A549 (cell line): ENCODE measurements at regions not wholly inside any gene's neighbourhood (a gene's known extent, or its start where the extent isn't known, plus 50 kb on each side); places are given as distances from the start of the nearest gene placed in this dataset.

ENCODE experiments used
- ATAC-seq, 2 experiments: fragments of 200-7000 bp in 1 of 2; fragments of >200 bp in 1 of 2; cut with Nextera tagmentation in 1 of 2; cut with Tn5 transposase in 1 of 2; 3 replicates each; pipeline versions ENCODE4 v1.8.0 to v1.9.1; 2018 to 2020; ENCODE audit warnings: mild to moderate bottlenecking in 1 of 2, moderate library complexity in 1 of 2
- CTCF ChIA-PET: fragments of 300-600 bp; sonication (Branson Sonifier 250); formaldehyde crosslinking; extraction: SDS; loops from one replicate; lab custom pipeline; 2021; ENCODE audit warnings: antibody characterized with exemption, inconsistent platforms; lab: Yijun Ruan, JAX
- POLR2A ChIA-PET: fragments of 350-600 bp; formaldehyde crosslinking; extraction: SDS; loops from one replicate; lab custom pipeline; 2021; ENCODE audit warnings: antibody characterized with exemption, inconsistent platforms; lab: Yijun Ruan, JAX
- DNase-seq, 2 experiments: peaks; one replicate each; pipeline versions ENCODE4 v3.0.0 to v3.0.0-alpha.2; 2011 to 2016; ENCODE audit warnings: low read depth in 1 of 2, low spot score in 1 of 2
- FAIRE-seq: peaks from 2 replicates; lab custom pipeline; 2011; peaks lifted over from hg19 to GRCh38; lab: Jason Lieb, UNC
- H3K27ac ChIP-seq, 2 experiments: fragments of >200 bp; sonication (Bioruptor Twin); formaldehyde crosslinking; 3 replicates each; pipeline ENCODE4 v1.5.1; 2016 to 2017
- H3K4me1 ChIP-seq: fragments of >200 bp; sonication (Bioruptor Twin); formaldehyde crosslinking; 3 replicates; pipeline ENCODE4 v1.6.1; 2016
- H3K4me2 ChIP-seq: fragments of >200 bp; sonication (Bioruptor Twin); formaldehyde crosslinking; 3 replicates; pipeline ENCODE4 v1.6.1; 2016
- H3K4me3 ChIP-seq: fragments of >200 bp; sonication (Bioruptor Twin); formaldehyde crosslinking; 3 replicates; pipeline ENCODE4 v1.5.1; 2016
- H3K9me3 ChIP-seq: fragments of >200 bp; sonication (Bioruptor Twin); formaldehyde crosslinking; 3 replicates; pipeline ENCODE4 v1.6.1; 2016
- BHLHE40 ChIP-seq: IDR thresholded peaks from 2 replicates; pipeline ENCODE4 v1.6.1; 2012; ENCODE audit warnings: low read depth, low read length, inconsistent platforms
- CBX2 ChIP-seq: fragments of 200-600 bp; sonication (generic); IDR thresholded peaks from 2 replicates; pipeline ENCODE4 v1.6.1; 2016; ENCODE audit warnings: low read depth, mild to moderate bottlenecking, borderline replicate concordance
- CEBPB ChIP-seq, 2 experiments: fragments of >200 bp in 1 of 2; sonication (Bioruptor Twin) in 1 of 2; formaldehyde crosslinking in 1 of 2; IDR thresholded peaks; 2 replicates each; pipeline ENCODE4 v1.6.1; 2012 to 2016
- CHD2 ChIP-seq: fragments of 150-350 bp; IDR thresholded peaks from 2 replicates; pipeline ENCODE4 v1.6.1; 2014; ENCODE audit warnings: low read length; ENCODE audit not compliant: partially characterized antibody
- CTCF ChIP-seq: fragments of >200 bp; sonication (Bioruptor Twin); formaldehyde crosslinking; IDR thresholded peaks from 3 replicates; pipeline ENCODE4 v1.5.1; 2016
- E2F6 ChIP-seq: IDR thresholded peaks from 2 replicates; pipeline ENCODE4 v1.6.1; 2012; ENCODE audit warnings: low read depth, borderline replicate concordance
- EHF ChIP-seq: fragments of 250-450 bp; sonication (Bioruptor Pico); IDR thresholded peaks from 2 replicates; pipeline ENCODE4 v1.5.0; 2020; ENCODE audit warnings: mild to moderate bottlenecking
- EHMT2 ChIP-seq: fragments of 200-600 bp; sonication (generic); IDR thresholded peaks from 2 replicates; pipeline ENCODE4 v1.6.1; 2016; ENCODE audit warnings: antibody characterized with exemption, low read depth, mild to moderate bottlenecking, moderate library complexity
- ELK1 ChIP-seq: fragments of 150-350 bp; IDR thresholded peaks from 2 replicates; pipeline ENCODE4 v1.6.1; 2014; ENCODE audit warnings: low read depth, mild to moderate bottlenecking, low read length
- EP300 ChIP-seq, 2 experiments: fragments of >200 bp; sonication (Bioruptor Twin); formaldehyde crosslinking; IDR thresholded peaks; 2 replicates in 1 of 2; 3 replicates in 1 of 2; pipeline ENCODE4 v1.6.1; 2016 to 2017
- FOXS1 ChIP-seq: fragments of 250-450 bp; sonication (Bioruptor Pico); IDR thresholded peaks from 2 replicates; pipeline ENCODE4 v1.5.0; 2020; ENCODE audit warnings: mild to moderate bottlenecking, moderate library complexity
- HEYL ChIP-seq: fragments of 250-450 bp; sonication (Bioruptor Pico); IDR thresholded peaks from 2 replicates; pipeline ENCODE4 v1.8.0; 2021; ENCODE audit warnings: mild to moderate bottlenecking, moderate library complexity
- HMGXB4 ChIP-seq: fragments of 250-450 bp; sonication (Bioruptor Pico); IDR thresholded peaks from 2 replicates; pipeline ENCODE4 v1.5.0; 2021; ENCODE audit warnings: mild to moderate bottlenecking, moderate library complexity, borderline replicate concordance
- HOXB13 ChIP-seq: fragments of 250-450 bp; sonication (Bioruptor Pico); IDR thresholded peaks from 2 replicates; pipeline ENCODE4 v1.5.0; 2020; ENCODE audit warnings: low read depth, mild to moderate bottlenecking, moderate library complexity
- JUN ChIP-seq, 2 experiments: fragments of >200 bp; sonication (Bioruptor Twin); formaldehyde crosslinking; IDR thresholded peaks; 2 replicates in 1 of 2; 3 replicates in 1 of 2; pipeline ENCODE4 v1.6.1; 2016 to 2017
- JUNB ChIP-seq: fragments of >200 bp; sonication (Bioruptor Twin); formaldehyde crosslinking; IDR thresholded peaks from 2 replicates; pipeline ENCODE4 v1.6.1; 2016
- KDM1A ChIP-seq: fragments of 200-600 bp; sonication (generic); IDR thresholded peaks from 2 replicates; pipeline ENCODE4 v1.6.1; 2016; ENCODE audit warnings: low read depth, mild to moderate bottlenecking
- KDM5A ChIP-seq: fragments of 200-600 bp; sonication (generic); IDR thresholded peaks from 2 replicates; pipeline ENCODE4 v1.6.1; 2016; ENCODE audit warnings: antibody characterized with exemption, mild to moderate bottlenecking
- MAX ChIP-seq: IDR thresholded peaks from 2 replicates; pipeline ENCODE4 v1.6.1; 2012
- NR3C1 ChIP-seq: fragments of >200 bp; sonication (Bioruptor Twin); formaldehyde crosslinking; IDR thresholded peaks from 3 replicates; pipeline ENCODE4 v1.6.1; 2017
- POLR2A ChIP-seq: IDR thresholded peaks from 2 replicates; pipeline ENCODE4 v1.6.1; 2012; ENCODE audit warnings: mild to moderate bottlenecking, low read length
- POLR2AphosphoS2 ChIP-seq: conservative IDR thresholded peaks from 2 replicates; pipeline ENCODE4 v1.6.1; 2012; ENCODE audit warnings: low read length, improper control_type of control experiment, inconsistent platforms
- RARB ChIP-seq: fragments of 250-450 bp; sonication (Bioruptor Pico); IDR thresholded peaks from 2 replicates; pipeline ENCODE4 v1.8.0; 2021; ENCODE audit warnings: mild to moderate bottlenecking, moderate library complexity
- RFX5 ChIP-seq: fragments of 450-650 bp; IDR thresholded peaks from 2 replicates; pipeline ENCODE4 v1.7.1; 2014; ENCODE audit warnings: antibody characterized with exemption, mild to moderate bottlenecking, moderate library complexity
- SREBF2 ChIP-seq: fragments of 450-650 bp; IDR thresholded peaks from 2 replicates; pipeline ENCODE4 v1.6.1; 2014; ENCODE audit warnings: mild to moderate bottlenecking, moderate library complexity
- TP53 ChIP-seq: fragments of 250-450 bp; sonication (Bioruptor Pico); IDR thresholded peaks from 2 replicates; pipeline ENCODE4 v1.5.0; 2021; ENCODE audit warnings: mild to moderate bottlenecking, moderate library complexity
- ZNF302 ChIP-seq: fragments of 250-450 bp; sonication (Bioruptor Pico); IDR thresholded peaks from 2 replicates; pipeline ENCODE4 v1.9.0; 2021; ENCODE audit warnings: inconsistent platforms, mild to moderate bottlenecking, moderate library complexity
- WGBS: methylation state at CpG from one replicate; pipeline ENCODE4 v1.1.6; 2017; ENCODE audit errors: missing lambda C conversion rate; 5-methylcytosine and 5-hydroxymethylcytosine counted together
- TF ChIP-seq, protein P1 (sequence below): IDR thresholded peaks from 2 replicates; pipeline ENCODE4 v1.6.1; 2012

DNA sequence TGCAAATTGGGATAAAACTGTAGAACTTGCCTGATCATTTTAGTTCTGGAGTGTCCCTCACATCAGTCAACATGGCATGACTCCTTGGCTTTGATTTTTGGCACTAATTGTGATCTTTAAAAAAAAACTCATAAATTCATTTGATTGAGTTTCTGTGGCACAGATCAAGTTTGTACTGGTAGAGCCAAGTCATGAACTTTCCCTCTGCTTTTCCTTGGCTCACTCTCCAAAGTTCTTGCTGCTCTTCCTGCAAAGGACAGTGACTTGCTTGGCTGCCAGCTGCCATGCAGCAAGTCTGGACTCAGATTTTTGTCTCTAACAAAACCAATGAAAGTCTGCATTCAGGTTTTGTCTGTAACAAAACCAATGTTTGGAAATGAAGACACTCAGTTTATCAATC lies 115.5 kb downstream of the RFX6 start:
- TF ChIP-seq RFX5 (no peak), ZNF302 (CRISPR knock-in tag) (no peak), HMGXB4 (CRISPR knock-in tag) (no peak), KDM1A (no peak), ELK1 (no peak)
- TF ChIP-seq, protein P1, sequence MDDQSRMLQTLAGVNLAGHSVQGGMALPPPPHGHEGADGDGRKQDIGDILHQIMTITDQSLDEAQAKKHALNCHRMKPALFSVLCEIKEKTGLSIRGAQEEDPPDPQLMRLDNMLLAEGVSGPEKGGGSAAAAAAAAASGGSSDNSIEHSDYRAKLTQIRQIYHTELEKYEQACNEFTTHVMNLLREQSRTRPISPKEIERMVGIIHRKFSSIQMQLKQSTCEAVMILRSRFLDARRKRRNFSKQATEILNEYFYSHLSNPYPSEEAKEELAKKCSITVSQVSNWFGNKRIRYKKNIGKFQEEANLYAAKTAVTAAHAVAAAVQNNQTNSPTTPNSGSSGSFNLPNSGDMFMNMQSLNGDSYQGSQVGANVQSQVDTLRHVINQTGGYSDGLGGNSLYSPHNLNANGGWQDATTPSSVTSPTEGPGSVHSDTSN: no peak
- Histone ChIP-seq H3K9me3 (no peaks in the 10 kb centered on the region), H3K4me3 (no peak overlapping the region), H3K4me2 (no peak overlapping the region), H3K27ac (no peak overlapping the region), H3K4me1 (no peaks in the 10 kb centered on the region)
- ChIA-PET POLR2A (no interaction called here), CTCF (no interaction called here)
- ATAC-seq (no peak), DNase-seq (no peak), FAIRE-seq (no peak)

DNA sequence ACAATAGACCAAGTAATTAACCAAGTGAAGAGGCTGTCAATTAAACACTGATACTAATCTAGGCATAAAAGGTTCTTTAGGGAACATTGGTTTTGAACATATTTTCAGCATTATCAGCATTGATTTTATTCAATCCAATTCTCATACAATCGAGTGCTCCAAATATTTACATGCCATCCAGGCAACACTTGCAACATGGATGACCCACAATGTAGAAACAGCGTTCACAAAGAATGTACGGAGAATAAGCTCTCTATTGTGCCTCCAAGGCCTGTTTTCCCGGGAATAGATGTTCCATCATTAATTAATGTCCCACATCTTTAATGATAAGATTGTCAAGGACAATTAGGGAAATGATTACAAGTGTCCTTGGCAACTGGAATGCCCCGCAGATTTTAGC lies 117.4 kb downstream of the RFX6 start:
- FAIRE-seq (no peak), ATAC-seq (no peak), DNase-seq (no peak)
- H3K27ac ChIP-seq: no peak overlapping the region
- no peak overlapping the region for H3K4me3 ChIP-seq
- POLR2A ChIA-PET: no interaction called here
- CTCF ChIA-PET: no interaction called here
- TF ChIP-seq JUNB (no peak), HEYL (no peak), HMGXB4 (CRISPR knock-in tag) (no peak), FOXS1 (CRISPR knock-in tag) (no peak), EHMT2 (no peak), EHF (CRISPR knock-in tag) (no peak), MAX (no peak), BHLHE40 (no peak), NR3C1 (no peak), ZNF302 (CRISPR knock-in tag) (no peak), CHD2 (no peak), KDM5A (no peak), E2F6 (no peak), POLR2A (no peak)
- 37% methylated on average over 5 of the region's 5 CpGs for WGBS
- H3K4me2 ChIP-seq: no peak overlapping the region
- no peaks in the 10 kb centered on the region for H3K4me1 ChIP-seq
- H3K9me3 ChIP-seq: no peaks in the 10 kb centered on the region

DNA sequence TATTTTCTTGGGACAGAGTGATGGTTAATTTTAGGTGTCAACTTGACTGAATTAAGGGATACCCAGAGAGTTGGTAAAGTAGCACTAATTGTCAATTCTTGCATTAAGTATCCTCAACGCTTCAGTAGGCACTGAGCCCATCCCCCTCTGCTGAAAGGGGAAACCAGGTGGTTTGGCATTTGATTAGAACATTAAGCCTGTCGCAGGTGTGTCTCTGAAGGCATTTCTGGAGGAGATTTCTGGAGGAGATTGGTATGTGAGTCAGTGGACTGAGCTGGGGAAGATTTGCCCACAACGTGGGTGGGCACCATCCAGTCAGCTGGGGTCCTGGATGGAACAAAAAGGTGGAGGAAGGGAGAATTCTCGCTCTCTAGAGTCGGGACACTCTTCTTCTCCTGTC lies 119.8 kb downstream of the RFX6 start:
- 9% methylated on average over 5 of the region's 5 CpGs for WGBS
- no peak for FAIRE-seq
- TF ChIP-seq POLR2AphosphoS2 (no peak), RARB (CRISPR knock-in tag) (no peak), KDM5A (no peak), EHMT2 (no peak), CEBPB (IDR thresholded peaks at IDR 0.05) (no peak), SREBF2 (no peak), TP53 (no peak), ZNF302 (CRISPR knock-in tag) (no peak), CBX2 (no peak), RFX5 (no peak), EP300 (IDR thresholded peaks at IDR 0.05) (no peak), CTCF (no peak), HOXB13 (CRISPR knock-in tag) (no peak), JUN (IDR thresholded peaks at IDR 0.05) (no peak)
- Histone ChIP-seq H3K4me1 (no peaks in the 10 kb centered on the region), H3K27ac (no peak overlapping the region), H3K4me3 (no peak overlapping the region), H3K4me2 (no peak overlapping the region), H3K9me3 (no peaks in the 10 kb centered on the region)
- CTCF ChIA-PET: no interaction called here
- no peak for ATAC-seq
- POLR2A ChIA-PET: no interaction called here
- no peak for DNase-seq
